HG03025 (cell line): ENCODE measurements at regions not wholly inside any gene's neighbourhood (a gene's known extent, or its start where the extent isn't known, plus 50 kb on each side); places are given as distances from the start of the nearest gene placed in this dataset.
"Not testable (repeated sequence)": the region's sequence is repeated elsewhere in the genome, so short reads cannot be mapped to it uniquely, and the experiment has no call there.

Experiments
- ATAC-seq: cut with Tn5 transposase; IDR thresholded peaks from one replicate; pipeline ENCODE4 v1.9.1; 2021; ENCODE audit warnings: mild to moderate bottlenecking, moderate library complexity; ENCODE audit not compliant: unreplicated experiment, low FRiP score

DNA sequence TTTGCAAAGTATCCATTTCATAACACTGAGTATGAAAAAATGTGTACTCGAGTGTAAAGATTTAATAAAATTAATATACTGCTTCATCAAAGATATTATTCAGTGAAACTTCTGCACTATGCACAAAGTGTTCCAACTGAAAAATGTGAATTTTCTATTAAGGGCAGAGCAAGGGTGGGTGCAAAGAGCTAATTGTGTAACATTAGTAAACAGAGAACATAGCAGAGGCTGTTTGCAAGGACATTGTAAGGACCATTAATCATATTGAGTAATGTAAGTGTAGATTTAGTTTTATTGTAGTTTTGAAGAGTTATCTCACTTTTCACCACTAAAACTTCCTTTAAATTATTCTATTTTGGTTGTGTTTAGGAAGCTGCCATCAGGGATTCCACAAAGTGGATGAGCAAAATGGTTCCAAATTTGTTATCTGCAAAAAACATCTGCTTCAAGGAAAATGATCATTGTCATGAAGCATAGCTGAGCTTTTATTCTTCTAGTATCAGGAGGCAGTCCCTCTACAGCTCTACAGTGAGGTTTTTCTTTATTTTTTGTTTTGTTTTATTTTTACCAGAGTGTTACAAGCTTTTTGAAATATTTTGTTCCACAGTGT lies 1375.4 kb downstream of the SLITRK1 start:
- no peak for ATAC-seq

- no peak for ATAC-seq
These were observed 1380.4 kb downstream of the SLITRK1 start for GRCh38 chr13:82501834-82502233.

DNA sequence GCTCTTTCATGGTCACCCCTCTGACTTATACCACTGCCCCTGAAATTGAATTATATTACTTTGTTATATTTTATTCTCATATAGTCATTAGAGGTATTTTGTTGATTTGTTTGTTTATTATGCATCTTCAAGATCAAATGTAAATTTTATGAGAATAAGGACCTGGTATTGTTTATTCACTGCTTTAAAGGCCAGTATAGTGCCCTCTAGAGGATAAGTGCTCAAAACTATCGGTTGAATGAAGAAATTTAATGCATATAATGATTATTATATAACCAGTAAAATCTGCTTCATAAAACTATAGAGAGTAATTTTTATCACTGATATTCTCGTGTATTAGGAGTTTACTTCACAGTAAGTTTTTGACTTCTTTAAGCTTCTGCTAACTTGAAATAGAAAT lies 1401.9 kb downstream of the SLITRK1 start:
- no peak for ATAC-seq

GRCh38 chr13:82477436-82477835 lies 1404.8 kb downstream of the SLITRK1 start:
- ATAC-seq = no peak

DNA sequence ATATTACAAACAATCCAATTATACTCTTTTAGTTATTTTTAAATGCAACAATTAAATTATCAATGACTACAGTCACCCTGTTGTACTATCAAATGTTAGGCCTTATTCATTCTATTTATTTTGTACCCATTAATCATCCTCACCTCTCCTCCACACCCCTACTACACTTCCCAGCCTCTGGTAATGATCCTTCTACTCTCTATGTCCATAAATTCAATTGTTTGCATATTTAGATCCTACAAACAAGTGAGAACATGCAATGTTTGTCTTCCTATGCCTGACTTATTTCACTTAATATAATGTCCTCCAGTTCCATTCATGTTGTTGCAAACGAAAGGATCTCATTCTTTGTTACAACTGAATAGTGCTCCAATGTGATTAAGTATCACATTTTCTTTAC lies 1414.6 kb downstream of the SLITRK1 start:
- ATAC-seq = no peak

DNA sequence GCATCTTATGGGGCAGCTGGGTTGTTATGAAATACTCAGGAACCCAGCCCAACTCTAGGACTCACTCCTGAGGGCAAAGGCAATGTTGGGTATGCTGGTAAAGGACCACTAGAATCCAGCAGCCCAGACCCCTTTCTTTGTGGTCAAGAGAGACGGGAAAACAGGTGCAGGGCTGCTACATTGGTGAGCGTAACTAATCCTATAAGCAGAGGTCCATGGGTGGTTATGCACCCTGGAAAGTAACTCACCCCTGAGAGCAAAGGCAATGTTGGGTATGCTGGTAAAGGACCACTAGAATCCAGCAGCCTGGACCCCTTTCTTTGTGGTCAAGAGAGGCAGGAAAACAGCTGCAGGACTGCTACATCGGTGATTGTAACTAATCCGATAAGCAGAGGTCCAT lies 1422.7 kb downstream of the SLITRK1 start:
- ATAC-seq = not testable (repeated sequence)

GRCh38 chr13:82458169-82458568 lies 1424.1 kb downstream of the SLITRK1 start:
- no peak for ATAC-seq

GRCh38 chr13:82457548-82457947 lies 1424.7 kb downstream of the SLITRK1 start:
- not testable (repeated sequence) for ATAC-seq

GRCh38 chr13:82447416-82448077 lies 1434.7 kb downstream of the SLITRK1 start:
- ATAC-seq = no peak

GRCh38 chr13:82439159-82439904 lies 1442.9 kb downstream of the SLITRK1 start:
- ATAC-seq = no peak

DNA sequence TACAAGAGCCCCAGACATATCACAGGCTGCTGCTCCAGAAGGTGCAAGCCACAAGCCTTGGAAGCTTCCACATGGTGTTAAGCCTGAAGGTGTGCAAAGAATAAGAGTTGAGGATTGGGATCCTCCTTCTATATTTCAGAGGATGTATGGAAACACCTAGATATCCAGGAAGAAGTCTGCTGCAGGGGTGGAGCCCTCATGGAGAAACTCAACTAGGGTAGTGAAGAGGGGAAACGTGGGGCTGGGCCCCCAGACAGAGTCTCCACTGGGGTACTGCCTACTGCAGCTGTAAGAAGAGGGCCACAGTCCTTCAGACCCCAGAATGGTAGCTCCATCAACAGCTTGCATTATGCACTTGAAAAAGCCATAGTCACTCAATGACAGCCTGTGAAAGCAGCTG lies 1444.0 kb downstream of the SLITRK1 start:
- no peak for ATAC-seq

DNA sequence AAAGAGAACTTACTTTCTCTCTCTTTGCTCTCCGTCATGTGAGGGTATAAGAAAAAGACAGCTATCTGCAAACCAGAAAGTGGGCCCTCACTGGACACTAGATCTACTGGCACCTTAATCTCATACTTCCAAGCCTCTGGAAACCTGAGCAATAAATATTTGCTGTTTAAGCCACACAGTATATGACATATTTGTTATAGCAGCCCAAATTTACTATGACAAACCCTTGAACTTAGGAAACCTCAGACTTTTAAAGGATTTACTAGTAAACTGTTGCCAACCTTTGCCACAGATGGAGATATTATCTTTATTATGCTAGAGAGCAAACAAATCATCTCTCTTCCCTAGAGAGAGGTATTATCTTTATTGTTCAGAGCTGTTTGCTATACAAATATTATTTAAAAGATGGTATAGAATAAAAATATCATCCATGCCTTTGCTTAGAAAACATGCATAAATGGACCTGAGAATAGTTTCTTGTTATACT lies 1446.1 kb downstream of the SLITRK1 start:
- ATAC-seq = no peak

- ATAC-seq = no peak
These were observed 1449.3 kb downstream of the SLITRK1 start for GRCh38 chr13:82432949-82433348.

- no peak for ATAC-seq
These were observed 1469.5 kb downstream of the SLITRK1 start for GRCh38 chr13:82412749-82413148.

GRCh38 chr13:82407321-82407720 lies 1475.0 kb downstream of the SLITRK1 start:
- no peak for ATAC-seq

- ATAC-seq = no peak
These were observed 1507.6 kb downstream of the SLITRK1 start for GRCh38 chr13:82374719-82375118.

- ATAC-seq = no peak
These were observed 1512.0 kb downstream of the SLITRK1 start for GRCh38 chr13:82370316-82370715.

DNA sequence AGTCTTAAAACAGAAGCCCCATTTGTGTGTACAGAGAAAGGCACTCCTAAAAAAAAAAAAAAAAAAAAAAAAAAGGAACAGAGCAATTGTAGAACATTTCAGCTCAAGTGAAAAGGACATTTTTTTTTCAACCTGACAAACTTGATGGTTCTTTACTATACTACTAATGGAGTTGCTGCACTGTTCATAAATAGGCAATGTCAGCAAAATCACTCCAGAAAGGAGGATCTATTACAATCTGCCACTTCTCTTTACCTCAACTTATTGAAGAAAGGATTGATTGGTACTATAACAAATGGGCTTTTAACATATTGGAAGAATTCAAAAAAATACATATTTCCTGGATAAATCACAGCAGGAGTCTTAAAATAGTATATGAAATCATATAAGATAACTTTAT lies 1517.7 kb downstream of the SLITRK1 start:
- no peak for ATAC-seq

- ATAC-seq = no peak
These were observed 1524.0 kb downstream of the SLITRK1 start for GRCh38 chr13:82358284-82358683.

GRCh38 chr13:82356667-82357410 lies 1525.4 kb downstream of the SLITRK1 start:
- no peak for ATAC-seq

- no peak for ATAC-seq
These were observed 1537.4 kb downstream of the SLITRK1 start for GRCh38 chr13:82344867-82345266.
